Neural crest cell (in vitro differentiated cells): ENCODE measurements at regions not wholly inside any gene's neighbourhood (a gene's known extent, or its start where the extent isn't known, plus 50 kb on each side); places are given as distances from the start of the nearest gene placed in this dataset.

ENCODE experiments used
- DNase-seq: peaks from one replicate; pipeline ENCODE4 v3.0.0; 2021; ENCODE audit warnings: low read depth, mixed read lengths, low spot score
- H3K27ac Mint-ChIP-seq: one replicate; pipeline ENCODE4 v1.8.0; 2021; ENCODE audit warnings: mild to moderate bottlenecking, mixed read lengths; ENCODE audit not compliant: unreplicated experiment
- H3K27me3 Mint-ChIP-seq: 2 replicates; pipeline ENCODE4 v1.8.0; 2021; ENCODE audit warnings: low read depth, mild to moderate bottlenecking, mixed read lengths
- H3K36me3 Mint-ChIP-seq: 2 replicates; pipeline ENCODE4 v1.8.0; 2021; ENCODE audit warnings: low read depth, mild to moderate bottlenecking, mixed read lengths
- H3K4me1 Mint-ChIP-seq: 2 replicates; pipeline ENCODE4 v1.8.0; 2021; ENCODE audit warnings: mixed read lengths
- H3K4me3 Mint-ChIP-seq: one replicate; pipeline ENCODE4 v1.8.0; 2021; ENCODE audit warnings: mild to moderate bottlenecking, mixed read lengths
- H3K9me3 Mint-ChIP-seq: 2 replicates; pipeline ENCODE4 v1.8.0; 2021; ENCODE audit warnings: mixed read lengths
- CTCF ChIP-seq: fragments of 200-600 bp; sonication (generic); conservative IDR thresholded peaks from 2 replicates; pipeline ENCODE4 v1.5.0; 2021; ENCODE audit warnings: antibody characterized with exemption, mild to moderate bottlenecking

DNA sequence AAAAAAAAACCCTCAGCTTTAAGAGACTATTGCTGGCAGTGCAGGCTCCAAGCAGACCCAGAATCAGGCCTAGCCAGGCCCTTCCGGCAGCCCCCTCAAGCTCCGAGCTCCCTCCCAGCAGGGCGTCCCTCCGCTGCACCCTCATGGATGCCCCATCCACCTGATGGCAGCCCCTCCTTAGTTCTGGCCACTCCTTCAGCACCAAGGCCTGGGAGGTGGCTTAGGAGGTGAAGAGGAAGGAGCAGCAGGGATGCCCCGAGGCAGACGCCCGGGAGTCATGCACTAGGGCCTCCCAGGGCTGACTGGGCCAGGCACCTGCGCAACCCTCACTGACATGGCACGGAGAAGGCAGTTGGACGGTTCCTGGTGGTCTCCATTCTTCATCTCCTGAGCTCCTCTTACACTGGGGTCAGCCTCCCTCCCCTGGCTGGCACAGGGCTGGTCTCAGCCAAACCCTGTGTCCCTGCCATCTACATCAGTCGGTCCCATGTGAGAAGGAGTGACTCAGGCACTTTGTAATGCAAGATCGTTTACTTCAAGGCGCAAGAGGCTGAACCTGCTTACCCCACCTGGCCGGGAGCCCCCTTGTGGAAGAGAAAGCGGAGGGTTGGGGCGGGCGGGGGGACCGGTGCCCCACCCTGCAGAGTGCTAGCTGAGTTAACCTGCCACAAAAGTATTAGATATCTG lies 53.5 kb upstream of the ID2 start:
- Mint-ChIP-seq H3K27me3 (no peaks in the 10 kb centered on the region), H3K27ac (no peak overlapping the region), H3K4me1 (peaks cover 4% of the 10 kb centered on the region), H3K4me3 (no peak overlapping the region), H3K9me3 (no peaks in the 10 kb centered on the region), H3K36me3 (no peaks in the 10 kb centered on the region)
- no peak for DNase-seq
- TF ChIP-seq CTCF, result no peak

DNA sequence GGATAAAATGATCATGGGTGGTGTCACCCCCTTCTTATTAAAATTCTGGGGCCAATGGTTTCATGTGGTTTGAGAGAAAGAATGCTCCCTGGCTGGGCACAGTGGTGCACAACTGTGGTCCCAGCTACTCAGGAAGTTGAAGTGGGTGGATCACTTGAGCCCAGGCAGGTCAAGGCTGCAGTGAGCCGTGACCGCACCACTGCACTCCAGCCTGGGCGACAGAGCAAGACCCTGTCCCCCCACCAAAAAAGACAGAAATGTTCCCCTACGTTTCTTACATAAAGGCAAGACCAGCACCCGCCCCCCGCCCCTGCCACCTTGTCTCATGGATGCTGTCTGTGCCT lies 53.0 kb upstream of the ID2 start:
- no peak for DNase-seq
- no peaks in the 10 kb centered on the region for H3K27me3 Mint-ChIP-seq
- H3K4me1 Mint-ChIP-seq, result peaks cover 8% of the 10 kb centered on the region
- no peaks in the 10 kb centered on the region for H3K9me3 Mint-ChIP-seq
- TF ChIP-seq CTCF, result no peak
- H3K27ac Mint-ChIP-seq, result no peak overlapping the region
- no peak overlapping the region for H3K4me3 Mint-ChIP-seq
- no peaks in the 10 kb centered on the region for H3K36me3 Mint-ChIP-seq

GRCh38 chr2:8629402-8629801 lies 52.5 kb upstream of the ID2 start:
- Mint-ChIP-seq H3K27me3 (no peaks in the 10 kb centered on the region), H3K4me1 (peaks cover 14% of the 10 kb centered on the region), H3K4me3 (no peak overlapping the region), H3K36me3 (no peaks in the 10 kb centered on the region), H3K9me3 (no peaks in the 10 kb centered on the region), H3K27ac (peak overlapping the region; percentile 94)
- DNase-seq, result no peak
- no peak for TF ChIP-seq CTCF

DNA sequence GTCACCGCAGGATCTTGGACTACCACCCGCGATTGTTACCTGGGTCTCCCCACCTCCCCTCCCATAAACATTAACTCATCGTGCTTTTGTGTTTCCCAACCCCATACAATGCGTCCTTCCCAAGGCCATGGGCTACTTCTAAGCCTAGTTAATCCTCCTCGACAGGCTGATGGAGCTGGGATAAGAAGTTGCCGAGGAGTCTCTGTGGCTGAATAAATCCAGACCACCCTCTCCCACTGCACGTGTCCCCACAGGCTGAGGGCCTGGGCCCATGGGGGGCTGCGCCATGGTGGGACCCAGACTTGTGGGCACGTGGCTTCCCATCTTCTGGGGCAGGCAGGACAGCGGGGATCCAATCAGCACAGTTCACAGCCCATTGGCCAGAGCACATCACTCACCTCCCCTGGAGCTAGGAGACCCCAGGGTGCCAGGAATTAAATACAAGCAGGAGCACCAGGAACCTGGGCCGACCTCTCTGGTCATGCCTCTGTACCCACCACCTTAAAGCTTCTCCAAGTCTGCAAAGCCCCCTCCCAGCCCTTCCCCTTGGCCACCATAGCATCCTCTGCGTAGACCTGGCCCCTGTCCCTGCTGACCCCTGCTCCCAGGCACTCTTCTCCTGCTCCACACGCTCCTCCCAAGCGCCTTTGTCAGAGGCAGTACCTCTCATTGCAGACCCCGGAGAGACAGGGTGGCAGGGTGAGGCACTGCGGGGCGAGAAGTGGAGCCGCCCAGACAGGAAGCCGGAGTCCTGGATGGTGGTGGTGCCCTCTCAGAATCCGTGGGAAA lies 51.0 kb upstream of the ID2 start:
- H3K27ac Mint-ChIP-seq, result no peak overlapping the region
- no peak for TF ChIP-seq CTCF
- H3K4me1 Mint-ChIP-seq, result peaks cover 20% of the 10 kb centered on the region
- no peak overlapping the region for H3K4me3 Mint-ChIP-seq
- H3K9me3 Mint-ChIP-seq, result no peaks in the 10 kb centered on the region
- DNase-seq, result no peak
- H3K27me3 Mint-ChIP-seq, result no peaks in the 10 kb centered on the region
- H3K36me3 Mint-ChIP-seq, result no peaks in the 10 kb centered on the region

GRCh38 chr2:8631465-8632005 lies 50.3 kb upstream of the ID2 start:
- Mint-ChIP-seq H3K27ac (no peak overlapping the region), H3K27me3 (no peaks in the 10 kb centered on the region), H3K4me1 (peaks cover 26% of the 10 kb centered on the region), H3K4me3 (no peak overlapping the region), H3K9me3 (no peaks in the 10 kb centered on the region), H3K36me3 (no peaks in the 10 kb centered on the region)
- DNase-seq, result no peak
- TF ChIP-seq CTCF, result no peak
